Adrenal gland (tissue), 9 donors: ENCODE measurements at regions not wholly inside any gene's neighbourhood (a gene's known extent, or its start where the extent isn't known, plus 50 kb on each side); places are given as distances from the start of the nearest gene placed in this dataset.

Experiments used
- DNase-seq, 7 donors: peaks; one replicate each; pipeline ENCODE4 v3.0.0-alpha.2; 2019 to 2020
- H3K27ac ChIP-seq, 5 donors: fragments of 200-600 bp; sonication (generic) in 4 of 5; 1 replicate in 3 of 5; 2 replicates in 2 of 5; pipeline versions ENCODE4 v1.5.1 to v1.8.0; 2016 to 2020; ENCODE audit warnings: mild to moderate bottlenecking in 1 of 5
- H3K27me3 ChIP-seq: fragments of 200-600 bp; 2 replicates; pipeline ENCODE4 v1.8.0; 2021
- H3K36me3 ChIP-seq, 2 donors: fragments of 200-600 bp; replicated peaks in 1 of 2; 1 replicate in 1 of 2; 2 replicates in 1 of 2; pipeline versions ENCODE4 v1.5.1 to v1.8.0; 2018 to 2022
- H3K4me1 ChIP-seq, 2 donors: fragments of 200-600 bp; replicated peaks in 1 of 2; 1 replicate in 1 of 2; 2 replicates in 1 of 2; pipeline versions ENCODE4 v1.5.1 to v1.8.0; 2018 to 2021
- H3K4me3 ChIP-seq, 4 donors: fragments of 200-600 bp; sonication (generic) in 3 of 4; one replicate each; pipeline ENCODE4 v1.5.1; 2016 to 2018
- H3K9me3 ChIP-seq, 3 donors: fragments of 200-600 bp; sonication (generic) in 1 of 3; replicated peaks in 1 of 3; 1 replicate in 2 of 3; 2 replicates in 1 of 3; pipeline versions ENCODE4 v1.5.1 to v1.8.0; 2016 to 2021
- POLR2A ChIP-seq, 2 donors: fragments of 450-650 bp; IDR thresholded peaks; one replicate each; pipeline ENCODE4 v1.6.1; 2017; ENCODE audit warnings: antibody characterized with exemption in 2 of 2, mild to moderate bottlenecking in 2 of 2, moderate library complexity in 1 of 2
- WGBS, 4 donors: extraction: QIAGEN DNeasy Blood & Tissue Kit in 2 of 4; methylation state at CpG; one replicate each; pipeline versions ENCODE4 v1.1.5 to v1.1.7; 2013 to 2017; 5-methylcytosine and 5-hydroxymethylcytosine counted together
- intact Hi-C, 2 donors: fragments of 100-400 bp; cut with DNase I; formaldehyde crosslinking; loops; one replicate each; pipeline versions ENCODE4 v1.14.1 to v1.15.0; 2022 to 2023
- TF ChIP-seq, protein P1 (sequence below), 6 experiments: fragments of 450-650 bp in 4 of 6; fragments of 200-600 bp in 2 of 6; sonication (generic) in 1 of 6; IDR thresholded peaks; 1 replicate in 5 of 6; 2 replicates in 1 of 6; pipeline versions ENCODE4 v1.5.1 to v1.8.0; 2016 to 2021; ENCODE audit warnings: antibody characterized with exemption in 6 of 6, mild to moderate bottlenecking in 2 of 6, moderate library complexity in 1 of 6
- donor health status: healthy with polysubstance abuse.
- donor health status: Bipolar disorder and iron deficiency.
- donor health status: DM: yes; HTN: yes; CAD: no.
- donor health status: DM: no; HTN: no; CAD: no.
- donor health status: DM: no; HTN: no; CAD: no.

DNA sequence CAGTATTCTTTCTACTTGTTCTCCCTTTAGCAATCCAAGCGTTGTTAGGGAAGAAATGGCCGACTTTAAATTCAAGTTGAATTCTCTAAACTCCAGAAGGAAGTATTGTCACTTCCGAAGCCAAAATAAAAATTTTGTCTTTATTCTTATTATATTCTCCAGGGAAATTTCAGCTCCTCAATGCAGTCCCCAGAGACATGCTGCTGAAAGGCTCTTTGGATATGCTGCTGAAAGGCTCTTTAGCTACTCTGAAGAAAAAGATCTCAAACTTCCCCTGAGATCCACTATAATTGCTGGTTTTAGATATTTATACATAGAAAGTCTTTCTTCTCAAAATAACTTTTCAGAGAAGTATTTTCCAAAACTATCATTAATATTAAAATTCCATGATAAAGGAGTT, 92.3 kb upstream of the PARP8 start:
- no peak for DNase-seq
- WGBS, 4 donors: 58 to 75% (median 69%) methylated on average over 3 of the region's 3 CpGs

DNA sequence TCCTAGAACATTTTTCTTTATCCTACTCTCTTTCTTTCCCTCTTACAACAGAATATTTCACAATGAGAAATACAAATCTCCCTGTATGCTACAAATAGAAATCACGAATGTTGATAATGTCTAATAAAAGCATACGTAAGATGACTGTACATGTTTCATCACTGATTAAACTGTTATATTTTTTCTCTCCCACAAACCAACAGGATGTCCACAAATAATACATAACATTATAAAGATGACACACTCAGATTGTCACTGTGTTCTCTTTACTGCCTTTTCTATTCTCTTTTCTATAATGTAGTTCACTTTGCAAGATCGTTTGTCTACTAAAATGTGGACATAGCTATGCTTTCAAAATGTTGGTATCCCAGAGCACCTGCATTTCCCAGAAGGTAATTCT, 90.7 kb upstream of the PARP8 start:
- no peak overlapping the region for H3K27ac ChIP-seq
- no peaks in the 10 kb centered on the region for H3K27me3 ChIP-seq
- peaks cover 0 to 7% (median 0%) of the 10 kb centered on the region in 3 donors for H3K9me3 ChIP-seq
- WGBS, 4 donors: 51 to 64% (median 56%) methylated on average over 3 of the region's 3 CpGs
- no peaks in the 10 kb centered on the region for H3K36me3 ChIP-seq
- no peak overlapping the region for H3K4me3 ChIP-seq
- no peaks in the 10 kb centered on the region for H3K4me1 ChIP-seq
- intact Hi-C loops: no loop called here
- no peak for DNase-seq
- TF ChIP-seq POLR2A (IDR thresholded peaks at IDR 0.05): no peak
- TF ChIP-seq, protein P1, sequence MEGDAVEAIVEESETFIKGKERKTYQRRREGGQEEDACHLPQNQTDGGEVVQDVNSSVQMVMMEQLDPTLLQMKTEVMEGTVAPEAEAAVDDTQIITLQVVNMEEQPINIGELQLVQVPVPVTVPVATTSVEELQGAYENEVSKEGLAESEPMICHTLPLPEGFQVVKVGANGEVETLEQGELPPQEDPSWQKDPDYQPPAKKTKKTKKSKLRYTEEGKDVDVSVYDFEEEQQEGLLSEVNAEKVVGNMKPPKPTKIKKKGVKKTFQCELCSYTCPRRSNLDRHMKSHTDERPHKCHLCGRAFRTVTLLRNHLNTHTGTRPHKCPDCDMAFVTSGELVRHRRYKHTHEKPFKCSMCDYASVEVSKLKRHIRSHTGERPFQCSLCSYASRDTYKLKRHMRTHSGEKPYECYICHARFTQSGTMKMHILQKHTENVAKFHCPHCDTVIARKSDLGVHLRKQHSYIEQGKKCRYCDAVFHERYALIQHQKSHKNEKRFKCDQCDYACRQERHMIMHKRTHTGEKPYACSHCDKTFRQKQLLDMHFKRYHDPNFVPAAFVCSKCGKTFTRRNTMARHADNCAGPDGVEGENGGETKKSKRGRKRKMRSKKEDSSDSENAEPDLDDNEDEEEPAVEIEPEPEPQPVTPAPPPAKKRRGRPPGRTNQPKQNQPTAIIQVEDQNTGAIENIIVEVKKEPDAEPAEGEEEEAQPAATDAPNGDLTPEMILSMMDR (IDR thresholded peaks at IDR 0.05): no peak

More for the DNA sequence above, 92.3 kb upstream of the PARP8 start:
- intact Hi-C loops: no loop called here
- TF ChIP-seq, protein P1 (IDR thresholded peaks at IDR 0.05): no peak
- no peak for TF ChIP-seq POLR2A (IDR thresholded peaks at IDR 0.05)
- no peaks in the 10 kb centered on the region for H3K27me3 ChIP-seq
- no peak overlapping the region for H3K4me3 ChIP-seq
- H3K4me1 ChIP-seq: no peaks in the 10 kb centered on the region
- no peaks in the 10 kb centered on the region for H3K9me3 ChIP-seq
- no peaks in the 10 kb centered on the region for H3K36me3 ChIP-seq
- H3K27ac ChIP-seq: no peak overlapping the region

DNA sequence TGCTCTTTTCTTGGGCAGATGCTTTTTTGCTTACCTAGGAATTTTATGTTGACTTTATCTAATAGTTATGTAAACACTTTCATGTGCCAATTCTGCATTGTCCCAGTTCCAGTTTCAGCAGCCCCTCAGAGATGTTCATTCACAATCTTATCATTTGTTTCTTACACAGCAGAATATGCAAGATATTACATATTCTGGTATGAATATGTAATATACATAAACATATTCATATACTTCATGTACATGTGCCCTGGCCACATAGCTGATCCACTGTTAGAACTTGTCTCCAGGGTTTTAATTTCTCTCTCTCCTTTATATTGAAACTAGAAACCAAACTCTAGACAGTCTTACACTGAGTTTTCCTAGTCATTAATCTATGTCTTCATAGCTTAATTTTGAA, 90.2 kb upstream of the PARP8 start:
- H3K27me3 ChIP-seq: no peaks in the 10 kb centered on the region
- H3K36me3 ChIP-seq: no peaks in the 10 kb centered on the region
- intact Hi-C loops: no loop called here
- no peaks in the 10 kb centered on the region for H3K4me1 ChIP-seq
- no peak for TF ChIP-seq POLR2A (IDR thresholded peaks at IDR 0.05)
- TF ChIP-seq, protein P1 (IDR thresholded peaks at IDR 0.05): no peak
- no peak for DNase-seq
- no peak overlapping the region for H3K27ac ChIP-seq
- H3K4me3 ChIP-seq: no peak overlapping the region
- peaks cover 0 to 7% (median 0%) of the 10 kb centered on the region in 3 donors for H3K9me3 ChIP-seq

DNA sequence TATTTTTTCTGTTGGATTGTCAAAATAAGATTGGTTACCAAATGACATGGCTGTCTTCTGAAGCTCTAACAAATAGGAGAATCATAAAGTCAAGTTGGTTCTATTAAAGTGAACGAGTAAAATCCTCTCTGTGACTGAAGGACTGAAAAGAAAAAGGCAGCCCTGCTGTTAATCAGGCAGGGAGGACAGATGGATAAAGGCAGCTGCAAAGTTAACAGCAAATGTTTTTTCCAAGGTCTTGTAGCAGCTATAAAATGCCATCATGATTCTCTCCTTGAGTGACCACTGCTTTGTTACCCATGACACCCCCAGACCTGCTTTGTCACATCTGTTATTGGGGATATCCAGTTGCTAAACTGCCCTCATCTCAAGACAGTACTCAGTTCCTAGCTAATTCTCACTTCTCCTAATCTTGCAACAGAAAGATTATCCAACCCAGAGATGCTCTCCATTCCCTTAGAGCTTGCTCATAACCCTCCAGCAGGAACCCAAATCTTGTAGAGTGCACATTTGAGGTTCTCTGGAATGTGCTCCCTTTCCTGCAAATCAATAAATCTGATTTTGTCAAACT, 89.7 kb upstream of the PARP8 start:
- DNase-seq: no peak
- peaks cover 0 to 7% (median 0%) of the 10 kb centered on the region in 3 donors for H3K9me3 ChIP-seq
- H3K4me1 ChIP-seq: no peaks in the 10 kb centered on the region
- TF ChIP-seq, protein P1 (IDR thresholded peaks at IDR 0.05): no peak
- TF ChIP-seq POLR2A (IDR thresholded peaks at IDR 0.05): no peak
- intact Hi-C loops: no loop called here
- no peak overlapping the region for H3K4me3 ChIP-seq
- H3K27ac ChIP-seq: no peak overlapping the region
- no peaks in the 10 kb centered on the region for H3K27me3 ChIP-seq
- 12 to 41% (median 29%) methylated on average over 1 of the region's 1 CpG for WGBS, 4 donors
- no peaks in the 10 kb centered on the region for H3K36me3 ChIP-seq
